ENCODE measurements at regions not wholly inside any gene's neighbourhood (a gene's known extent, or its start where the extent isn't known, plus 50 kb on each side); places are given as distances from the start of the nearest gene placed in this dataset.

- DNase-seq: no peak
These were observed 153.4 kb upstream of the B3GAT1 start for GRCh38 chr11:134565343-134565891.

GRCh38 chr11:134564472-134565200 is 152.6 kb upstream of the B3GAT1 start:
- DNase-seq: no peak

GRCh38 chr11:134562941-134563471 is 151.0 kb upstream of the B3GAT1 start:
- no peak for DNase-seq

- no peak for DNase-seq
These were observed 150.2 kb upstream of the B3GAT1 start for GRCh38 chr11:134562196-134562595.

GRCh38 chr11:134561331-134561720 is 149.3 kb upstream of the B3GAT1 start:
- no peak for DNase-seq

- DNase-seq: no peak
These were observed 148.7 kb upstream of the B3GAT1 start for GRCh38 chr11:134560566-134561330.

- DNase-seq: no peak
These were observed 148.0 kb upstream of the B3GAT1 start for GRCh38 chr11:134560066-134560465.

GRCh38 chr11:134559602-134559962 is 147.5 kb upstream of the B3GAT1 start:
- no peak for DNase-seq

GRCh38 chr11:134558916-134559601 is 147.0 kb upstream of the B3GAT1 start:
- no peak for DNase-seq

GRCh38 chr11:134558258-134558835 is 146.3 kb upstream of the B3GAT1 start:
- DNase-seq: no peak

- DNase-seq: no peak
These were observed 145.7 kb upstream of the B3GAT1 start for GRCh38 chr11:134557571-134558257.

GRCh38 chr11:134556186-134556585 is 144.1 kb upstream of the B3GAT1 start:
- DNase-seq: no peak

- no peak for DNase-seq
These were observed 143.5 kb upstream of the B3GAT1 start for GRCh38 chr11:134555510-134555909.

GRCh38 chr11:134554861-134555260 is 142.8 kb upstream of the B3GAT1 start:
- no peak for DNase-seq

GRCh38 chr11:134554106-134554505 is 142.1 kb upstream of the B3GAT1 start:
- DNase-seq: no peak

- DNase-seq: no peak
These were observed 140.7 kb upstream of the B3GAT1 start for GRCh38 chr11:134552749-134553148.

- no peak for DNase-seq
These were observed 133.5 kb upstream of the B3GAT1 start for GRCh38 chr11:134545521-134545920.

- DNase-seq: no peak
These were observed 132.2 kb upstream of the B3GAT1 start for GRCh38 chr11:134544095-134544815.

GRCh38 chr11:134543645-134544044 is 131.6 kb upstream of the B3GAT1 start:
- DNase-seq: no peak

- no peak for DNase-seq
These were observed 131.2 kb upstream of the B3GAT1 start for GRCh38 chr11:134543241-134543640.

GRCh38 chr11:134542401-134543165 is 130.5 kb upstream of the B3GAT1 start:
- no peak for DNase-seq
